HepG2 (cell line): ENCODE measurements at regions not wholly inside any gene's neighbourhood (a gene's known extent, or its start where the extent isn't known, plus 50 kb on each side); places are given as distances from the start of the nearest gene placed in this dataset.

Experiments used
- ATAC-seq: fragments of 200-7000 bp; cut with Tn5 transposase; 3 replicates; pipeline ENCODE4 v1.9.1; 2020; ENCODE audit warnings: mild to moderate bottlenecking, moderate library complexity
- BruUV-seq: library from RNA; stranded (reverse); fragments of 400-500 nt; replicated peaks from 2 replicates; lab custom pipeline; 2021; lab: Mats Ljungman, UMichigan
- CTCF ChIA-PET: fragments of 300-600 bp; formaldehyde crosslinking; extraction: SDS; loops from one replicate; lab custom pipeline; 2021; ENCODE audit warnings: low total read pairs, inconsistent platforms, low intra/inter-chr PET ratio; lab: Yijun Ruan, JAX
- POLR2A ChIA-PET: fragments of 350-600 bp; sonication (Branson Sonifier 250); formaldehyde crosslinking; loops from one replicate; lab custom pipeline; 2020; ENCODE audit warnings: antibody characterized with exemption, inconsistent platforms; lab: Yijun Ruan, JAX
- DNase-seq: peaks from one replicate; pipeline ENCODE4 v3.0.0-alpha.2; 2015; ENCODE audit warnings: low spot score
- FAIRE-seq: peaks from 3 replicates; lab custom pipeline; 2011; peaks lifted over from hg19 to GRCh38; lab: Jason Lieb, UNC
- H2AFZ ChIP-seq: one replicate; pipeline ENCODE4 v1.6.1; 2011; ENCODE audit warnings: low read length, inconsistent platforms
- H3K27ac ChIP-seq: fragments of 300-600 bp; 3 replicates; pipeline ENCODE4 v1.8.0; 2011; ENCODE audit warnings: mixed run types, mild to moderate bottlenecking, mixed read lengths, low read length, inconsistent platforms; ENCODE audit not compliant: insufficient read depth; ENCODE audit errors: extremely low read length
- H3K27me3 ChIP-seq, 2 experiments: fragments of 200-600 bp in 1 of 2; 2 replicates in 1 of 2; 3 replicates in 1 of 2; pipeline versions ENCODE4 v1.6.0 to v1.8.0; 2011; ENCODE audit warnings: low read length in 2 of 2, mild to moderate bottlenecking in 2 of 2, moderate library complexity in 2 of 2, inconsistent platforms in 1 of 2; ENCODE audit not compliant: insufficient read depth in 2 of 2, control insufficient read depth in 1 of 2
- H3K36me3 ChIP-seq, 2 experiments: fragments of 200-600 bp in 1 of 2; replicated peaks in 1 of 2; 2 replicates in 1 of 2; 3 replicates in 1 of 2; pipeline versions ENCODE4 v1.5.1 to v1.8.0; 2011; ENCODE audit warnings: low read length in 2 of 2, inconsistent platforms in 1 of 2; ENCODE audit not compliant: insufficient read depth in 2 of 2, control insufficient read depth in 1 of 2
- H3K4me1 ChIP-seq: 2 replicates; pipeline ENCODE4 v1.5.1; 2012; ENCODE audit warnings: low read length, inconsistent platforms; ENCODE audit not compliant: insufficient read depth
- H3K4me2 ChIP-seq: 2 replicates; pipeline ENCODE4 v1.6.0; 2011; ENCODE audit warnings: low read depth, low read length, inconsistent platforms
- H3K4me3 ChIP-seq, 3 experiments: fragments of 200-600 bp in 1 of 3; sonication (generic), shearing (Covaris generic) in 1 of 3; replicated peaks in 1 of 3; 2 replicates each; pipeline ENCODE4 v1.5.1; 2011 to 2016; ENCODE audit warnings: low read length in 3 of 3, inconsistent platforms in 2 of 3, low read depth in 2 of 3, mild to moderate bottlenecking in 2 of 3, control low read depth in 1 of 3, mixed read lengths in 1 of 3; ENCODE audit not compliant: insufficient read depth in 1 of 3
- H3K79me2 ChIP-seq: one replicate; pipeline ENCODE4 v1.6.1; 2011; ENCODE audit warnings: low read length, inconsistent platforms; ENCODE audit not compliant: insufficient read depth
- H3K9ac ChIP-seq: 2 replicates; pipeline ENCODE4 v1.6.0; 2011; ENCODE audit warnings: mild to moderate bottlenecking, low read depth, low read length, inconsistent platforms; ENCODE audit not compliant: insufficient read depth
- H3K9me3 ChIP-seq: 2 replicates; pipeline ENCODE4 v1.5.1; 2012; ENCODE audit warnings: mild to moderate bottlenecking, low read length
- H4K20me1 ChIP-seq: 2 replicates; pipeline ENCODE4 v1.6.0; 2011; ENCODE audit warnings: inconsistent platforms, mild to moderate bottlenecking, low read length, moderate library complexity; ENCODE audit not compliant: insufficient read depth
- GLMP ChIP-seq: sonication (generic); formaldehyde crosslinking; IDR thresholded peaks from 2 replicates; pipeline ENCODE4 v1.9.0; 2021; ENCODE audit warnings: missing genetic modification reagents, mild to moderate bottlenecking, borderline replicate concordance
- GRHL1 ChIP-seq: sonication (generic); formaldehyde crosslinking; conservative IDR thresholded peaks from 2 replicates; pipeline ENCODE4 v1.8.0; 2022; ENCODE audit warnings: missing genetic modification reagents
- ISX ChIP-seq: sonication (generic); formaldehyde crosslinking; conservative IDR thresholded peaks from 2 replicates; pipeline ENCODE4 v1.5.0; 2020; ENCODE audit warnings: missing genetic modification reagents
- KAT8 ChIP-seq: IDR thresholded peaks from 2 replicates; pipeline ENCODE4 v1.6.1; 2016; ENCODE audit warnings: missing genetic modification reagents, missing compliant biosample characterization
- MXD4 ChIP-seq: IDR thresholded peaks from 2 replicates; pipeline ENCODE4 v1.6.1; 2016; ENCODE audit warnings: mild to moderate bottlenecking, missing biosample characterization, missing genetic modification reagents
- POLR2AphosphoS2 ChIP-seq: IDR thresholded peaks from 2 replicates; pipeline ENCODE4 v1.6.1; 2011; ENCODE audit warnings: low read depth, low read length, improper control_type of control experiment
- SMC3 ChIP-seq: IDR thresholded peaks from 2 replicates; pipeline ENCODE4 v1.6.1; 2011; ENCODE audit warnings: low read length, improper control_type of control experiment
- YEATS2 ChIP-seq: sonication (generic); formaldehyde crosslinking; IDR thresholded peaks from 2 replicates; pipeline ENCODE4 v1.4.0; 2020; ENCODE audit warnings: missing genetic modification reagents, borderline replicate concordance
- ZNF317 ChIP-seq: sonication (generic); formaldehyde crosslinking; IDR thresholded peaks from 2 replicates; pipeline ENCODE4 v1.5.0; 2020; ENCODE audit warnings: mild to moderate bottlenecking, missing genetic modification reagents
- ZSCAN31 ChIP-seq: sonication (generic); formaldehyde crosslinking; IDR thresholded peaks from 2 replicates; pipeline ENCODE4 v1.5.0; 2020; ENCODE audit warnings: low read depth, mild to moderate bottlenecking, missing genetic modification reagents
- WGBS: methylation state at CpG from one replicate; pipeline ENCODE4 v1.1.6; 2017; ENCODE audit warnings: low lambda C conversion rate; 5-methylcytosine and 5-hydroxymethylcytosine counted together
- in situ Hi-C: cut with HindIII; loops from 2 replicates; pipeline ENCODE4 v1.10.0; 2017; ENCODE audit warnings: low pct_unique_long_range_greater_than_20kb; ENCODE audit not compliant: extremely low pct_ligation_motif_present
- intact Hi-C: fragments of 100-400 bp; cut with micrococcal nuclease; formaldehyde crosslinking; loops from one replicate; pipeline ENCODE4 v1.10.0; 2022; ENCODE audit not compliant: unreplicated experiment
- TF ChIP-seq, protein P1 (sequence below): IDR thresholded peaks from 2 replicates; pipeline ENCODE4 v1.6.1; 2016; ENCODE audit warnings: low read depth, borderline replicate concordance

GRCh38 chr5:34524123-34524522, 132.0 kb upstream of the RAI14 start:
- Histone ChIP-seq H4K20me1 (no peaks in the 10 kb centered on the region), H3K9ac (no peak overlapping the region), H2AFZ (no peak overlapping the region), H3K36me3 (no peaks in the 10 kb centered on the region), H3K9me3 (no peaks in the 10 kb centered on the region), H3K4me2 (no peak overlapping the region), H3K79me2 (no peaks in the 10 kb centered on the region), H3K27ac (no peak overlapping the region), H3K27me3 (no peaks in the 10 kb centered on the region), H3K4me3 (no peak overlapping the region), H3K4me1 (peaks cover 21% of the 10 kb centered on the region)
- intact Hi-C loops = no loop called here
- CTCF ChIA-PET = interaction anchor here (1.1 to 2.1 kb wide), 3 partner anchors 38 to 374 kb away, joined by 3 to 10 read pairs (median 9); no protein-coding TSS in a partner anchor
- ATAC-seq (no peak), DNase-seq (no peak), FAIRE-seq (no peak)
- TF ChIP-seq ISX (CRISPR knock-in tag) (no peak), SMC3 (no peak), GLMP (CRISPR knock-in tag) (no peak), MXD4 (CRISPR knock-in tag) (no peak), ZSCAN31 (CRISPR knock-in tag) (no peak), POLR2AphosphoS2 (no peak), GRHL1 (CRISPR knock-in tag) (no peak), KAT8 (CRISPR knock-in tag) (no peak), YEATS2 (CRISPR knock-in tag) (no peak), ZNF317 (CRISPR knock-in tag) (no peak)
- TF ChIP-seq, protein P1, sequence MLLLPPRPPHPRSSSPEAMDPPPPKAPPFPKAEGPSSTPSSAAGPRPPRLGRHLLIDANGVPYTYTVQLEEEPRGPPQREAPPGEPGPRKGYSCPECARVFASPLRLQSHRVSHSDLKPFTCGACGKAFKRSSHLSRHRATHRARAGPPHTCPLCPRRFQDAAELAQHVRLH (CRISPR knock-in tag) = no peak
- BruUV-seq = no TSS peak
- WGBS = 73% methylated on average over 1 of the region's 1 CpG
- in situ Hi-C loops = no loop called here
- POLR2A ChIA-PET = no interaction called here
